Neural cell (in vitro differentiated cells): ENCODE measurements at regions not wholly inside any gene's neighbourhood (a gene's known extent, or its start where the extent isn't known, plus 50 kb on each side); places are given as distances from the start of the nearest gene placed in this dataset.

Experiments
- CTCF ChIP-seq: fragments of 450-650 bp; IDR thresholded peaks from 2 replicates; pipeline ENCODE4 v1.5.1; 2014; ENCODE audit warnings: antibody characterized with exemption, mild to moderate bottlenecking, moderate library complexity; ENCODE audit not compliant: poor library complexity, severe bottlenecking
- EP300 ChIP-seq: fragments of 450-650 bp; conservative IDR thresholded peaks from 2 replicates; pipeline ENCODE4 v1.6.1; 2014; ENCODE audit warnings: antibody characterized with exemption, mild to moderate bottlenecking, moderate library complexity; ENCODE audit not compliant: poor library complexity, severe bottlenecking
- EZH2 ChIP-seq: fragments of 200-600, 300-800 bp; shearing (Covaris generic), sonication (generic); IDR thresholded peaks from 2 replicates; pipeline ENCODE4 v1.6.1; 2014; ENCODE audit warnings: antibody characterized with exemption, low read length, borderline replicate concordance, mild to moderate bottlenecking; ENCODE audit not compliant: insufficient read depth, poor library complexity, severe bottlenecking
- MXI1 ChIP-seq: fragments of 450-650 bp; conservative IDR thresholded peaks from 2 replicates; pipeline ENCODE4 v1.6.1; 2014; ENCODE audit warnings: antibody characterized with exemption, mild to moderate bottlenecking; ENCODE audit not compliant: poor library complexity, severe bottlenecking
- POLR2AphosphoS5 ChIP-seq: IDR thresholded peaks from 2 replicates; pipeline ENCODE4 v1.6.1; 2012
- RAD21 ChIP-seq: fragments of 450-650 bp; conservative IDR thresholded peaks from 2 replicates; pipeline ENCODE4 v1.6.1; 2014; ENCODE audit warnings: antibody characterized with exemption, mild to moderate bottlenecking, moderate library complexity
- REST ChIP-seq: IDR thresholded peaks from 2 replicates; pipeline ENCODE4 v1.6.1; 2012; ENCODE audit warnings: borderline replicate concordance
- SMC3 ChIP-seq: fragments of 450-650 bp; conservative IDR thresholded peaks from 2 replicates; pipeline ENCODE4 v1.6.1; 2014; ENCODE audit warnings: antibody characterized with exemption, mild to moderate bottlenecking, moderate library complexity; ENCODE audit not compliant: poor library complexity
- TAF1 ChIP-seq: IDR thresholded peaks from 2 replicates; pipeline ENCODE4 v1.6.1; 2012; ENCODE audit warnings: low read depth

GRCh38 chr1:193614275-193614674, 427.9 kb upstream of the B3GALT2 start:
- TF ChIP-seq SMC3 (no peak), POLR2AphosphoS5 (peak; percentile 37), CTCF (no peak), EZH2 (no peak), RAD21 (no peak), EP300 (peak; percentile 65), MXI1 (no peak), TAF1 (no peak), REST (peak; percentile 62)
